H1 (cell line): ENCODE measurements at regions not wholly inside any gene's neighbourhood (a gene's known extent, or its start where the extent isn't known, plus 50 kb on each side); places are given as distances from the start of the nearest gene placed in this dataset.
A peak's percentile ranks its signal among the peaks of the same experiment; 100 is the strongest.

Experiments
- CTCF ChIA-PET: fragments of 300-600 bp; sonication (Branson Sonifier 250); formaldehyde crosslinking; loops from one replicate; lab custom pipeline; 2021; ENCODE audit not compliant: partially characterized antibody; lab: Charles Lee
- POLR2A ChIA-PET: fragments of 300-600 bp; sonication (Branson Sonifier 250); formaldehyde crosslinking; loops from one replicate; lab custom pipeline; 2021; ENCODE audit warnings: inconsistent platforms; ENCODE audit not compliant: partially characterized antibody; lab: Charles Lee
- DNase-seq, 2 experiments: peaks; one replicate each; pipeline versions ENCODE4 v3.0.0 to v3.0.0-alpha.2; 2010 to 2022; ENCODE audit warnings: low spot score in 2 of 2, low read depth in 1 of 2, mixed read lengths in 1 of 2
- FAIRE-seq: peaks from 2 replicates; lab custom pipeline; 2011; peaks lifted over from hg19 to GRCh38; lab: Jason Lieb, UNC
- H2AFZ ChIP-seq: 2 replicates; pipeline ENCODE4 v1.8.1; 2012; ENCODE audit warnings: low read length, inconsistent platforms
- H2AK5ac ChIP-seq: 2 replicates; pipeline ENCODE4 v1.6.1; 2013; ENCODE audit warnings: low read depth, low read length
- H2BK120ac ChIP-seq: replicated peaks from 2 replicates; pipeline ENCODE3; 2013; ENCODE audit warnings: low read depth, low read length, inconsistent platforms
- H2BK12ac ChIP-seq: 2 replicates; pipeline ENCODE4 v1.6.1; 2013; ENCODE audit warnings: low read depth, low read length
- H2BK15ac ChIP-seq: 2 replicates; pipeline ENCODE4 v1.6.1; 2013; ENCODE audit warnings: low read length
- H2BK20ac ChIP-seq: 2 replicates; pipeline ENCODE4 v1.6.1; 2013; ENCODE audit warnings: low read length
- H2BK5ac ChIP-seq: 2 replicates; pipeline ENCODE4 v1.6.1; 2013; ENCODE audit warnings: low read depth, low read length
- H3K14ac ChIP-seq: 2 replicates; pipeline ENCODE4 v1.6.1; 2013; ENCODE audit warnings: inconsistent platforms; ENCODE audit not compliant: insufficient read length
- H3K18ac ChIP-seq: 2 replicates; pipeline ENCODE4 v1.6.1; 2013; ENCODE audit warnings: low read length; ENCODE audit errors: extremely low read depth
- H3K23ac ChIP-seq: 2 replicates; pipeline ENCODE4 v1.6.1; 2013; ENCODE audit warnings: inconsistent platforms; ENCODE audit not compliant: insufficient read length
- H3K23me2 ChIP-seq: 2 replicates; pipeline ENCODE4 v1.6.1; 2013; ENCODE audit warnings: low read depth, low read length
- H3K27ac ChIP-seq: 2 replicates; pipeline ENCODE4 v1.6.1; 2011; ENCODE audit warnings: low read depth, low read length, inconsistent platforms
- H3K27me3 ChIP-seq, 4 experiments: replicated peaks in 1 of 4; 1 replicate in 1 of 4; 2 replicates in 3 of 4; pipeline versions ENCODE4 v1.6.1 to v1.8.1; 2011 to 2013; ENCODE audit warnings: low read length in 3 of 4, mild to moderate bottlenecking in 3 of 4, inconsistent platforms in 2 of 4, mixed read lengths in 2 of 4, moderate library complexity in 1 of 4; ENCODE audit not compliant: control insufficient read depth in 3 of 4, insufficient read depth in 3 of 4; ENCODE audit errors: extremely low read depth in 1 of 4
- H3K36me3 ChIP-seq, 4 experiments: 2 replicates each; pipeline versions ENCODE4 v1.6.1 to v1.8.1; 2011 to 2013; ENCODE audit warnings: mild to moderate bottlenecking in 4 of 4, low read length in 3 of 4, moderate library complexity in 2 of 4, control low read depth in 1 of 4, inconsistent platforms in 1 of 4; ENCODE audit not compliant: insufficient read depth in 4 of 4, control insufficient read depth in 2 of 4
- H3K4ac ChIP-seq: replicated peaks from 2 replicates; pipeline ENCODE3; 2013; ENCODE audit warnings: low read length, low read depth, mixed read lengths, inconsistent platforms; ENCODE audit not compliant: insufficient read length
- H3K4me1 ChIP-seq, 4 experiments: replicated peaks in 1 of 4; 1 replicate in 1 of 4; 2 replicates in 3 of 4; pipeline versions ENCODE4 v1.6.1 to v1.8.1; 2011 to 2013; ENCODE audit warnings: low read length in 3 of 4, inconsistent platforms in 2 of 4, mixed read lengths in 1 of 4; ENCODE audit not compliant: insufficient read depth in 4 of 4, control insufficient read depth in 3 of 4
- H3K4me2 ChIP-seq, 2 experiments: 2 replicates each; pipeline versions ENCODE4 v1.6.1 to v1.8.1; 2011 to 2013; ENCODE audit warnings: low read depth in 2 of 2, low read length in 2 of 2, control low read depth in 1 of 2, inconsistent platforms in 1 of 2, mild to moderate bottlenecking in 1 of 2; ENCODE audit not compliant: insufficient read depth in 1 of 2
- H3K4me3 ChIP-seq, 4 experiments: fragments of 200-600, 300-600 bp in 1 of 4; sonication (generic), shearing (Covaris generic), sonication (Bioruptor Twin) in 1 of 4; 2 replicates each; pipeline versions ENCODE4 v1.5.1 to v1.8.1; 2011 to 2016; ENCODE audit warnings: low read length in 4 of 4, low read depth in 3 of 4, control low read depth in 2 of 4, inconsistent platforms in 2 of 4, mild to moderate bottlenecking in 2 of 4, mixed read lengths in 1 of 4, moderate library complexity in 1 of 4; ENCODE audit not compliant: insufficient read depth in 2 of 4; ENCODE audit errors: extremely low read depth in 1 of 4
- H3K56ac ChIP-seq: replicated peaks from 2 replicates; pipeline ENCODE3; 2013; ENCODE audit warnings: low read depth, mild to moderate bottlenecking, mixed read lengths, low read length, inconsistent platforms; ENCODE audit not compliant: insufficient read length
- H3K79me1 ChIP-seq: 2 replicates; pipeline ENCODE4 v1.6.1; 2013; ENCODE audit warnings: low read depth, low read length, control low read depth
- H3K79me2 ChIP-seq, 2 experiments: 2 replicates each; pipeline versions ENCODE4 v1.6.1 to v1.8.1; 2012 to 2013; ENCODE audit warnings: low read length in 2 of 2, mild to moderate bottlenecking in 2 of 2, inconsistent platforms in 1 of 2; ENCODE audit not compliant: insufficient read depth in 2 of 2, control insufficient read depth in 1 of 2
- H3K9ac ChIP-seq, 4 experiments: replicated peaks in 1 of 4; 1 replicate in 1 of 4; 2 replicates in 3 of 4; pipeline versions ENCODE4 v1.6.1 to v1.8.1; 2011 to 2013; ENCODE audit warnings: low read depth in 3 of 4, low read length in 3 of 4, control low read depth in 2 of 4, mild to moderate bottlenecking in 2 of 4, moderate library complexity in 2 of 4, inconsistent platforms in 1 of 4; ENCODE audit errors: extremely low read depth in 1 of 4
- H3K9me3 ChIP-seq, 2 experiments: 2 replicates each; pipeline versions ENCODE4 v1.6.1 to v1.8.1; 2012 to 2013; ENCODE audit warnings: mild to moderate bottlenecking in 2 of 2, moderate library complexity in 2 of 2, control low read depth in 1 of 2, inconsistent platforms in 1 of 2, low read depth in 1 of 2, low read length in 1 of 2, mixed read lengths in 1 of 2; ENCODE audit not compliant: insufficient read depth in 2 of 2
- H4K20me1 ChIP-seq, 2 experiments: replicated peaks in 1 of 2; 2 replicates each; pipeline versions ENCODE3 to v1.8.1; 2011 to 2013; ENCODE audit warnings: inconsistent platforms in 2 of 2, low read length in 2 of 2, mild to moderate bottlenecking in 1 of 2; ENCODE audit not compliant: insufficient read depth in 2 of 2, control insufficient read depth in 1 of 2
- H4K5ac ChIP-seq: 2 replicates; pipeline ENCODE4 v1.6.1; 2013; ENCODE audit warnings: low read length, low read depth, mixed read lengths, inconsistent platforms; ENCODE audit not compliant: insufficient read length
- H4K8ac ChIP-seq: 2 replicates; pipeline ENCODE4 v1.8.0; 2013; ENCODE audit warnings: mild to moderate bottlenecking, moderate library complexity, low read length, inconsistent platforms; ENCODE audit not compliant: insufficient read depth; ENCODE audit errors: extremely low read depth
- H4K91ac ChIP-seq: replicated peaks from 2 replicates; pipeline ENCODE3; 2013; ENCODE audit warnings: low read length, mixed read lengths, inconsistent platforms; ENCODE audit not compliant: insufficient read length
- ASH2L ChIP-seq: fragments of 200-600, 300-600 bp; sonication (generic); IDR thresholded peaks from one replicate; pipeline ENCODE4 v1.7.1; 2017; ENCODE audit warnings: low read length
- HDAC6 ChIP-seq: IDR thresholded peaks from one replicate; pipeline ENCODE4 v1.7.1; 2012; ENCODE audit warnings: low read depth, mild to moderate bottlenecking, inconsistent platforms, low read length, moderate library complexity
- WGBS, 2 experiments: shearing (Covaris generic) in 1 of 2; methylation state at CpG; one replicate each; pipeline versions ENCODE4 v1.1.6 to v1.1.7; 2013 to 2015; ENCODE audit warnings: low lambda C conversion rate in 2 of 2, mixed read lengths in 2 of 2, inconsistent platforms in 1 of 2, low coverage in 1 of 2, missing lambda C conversion rate in 1 of 2; ENCODE audit not compliant: insufficient replicate concordance in 2 of 2, insufficient coverage in 1 of 2, insufficient read length in 1 of 2; ENCODE audit errors: extremely low coverage in 1 of 2, missing lambda C conversion rate in 1 of 2; 5-methylcytosine and 5-hydroxymethylcytosine counted together

DNA sequence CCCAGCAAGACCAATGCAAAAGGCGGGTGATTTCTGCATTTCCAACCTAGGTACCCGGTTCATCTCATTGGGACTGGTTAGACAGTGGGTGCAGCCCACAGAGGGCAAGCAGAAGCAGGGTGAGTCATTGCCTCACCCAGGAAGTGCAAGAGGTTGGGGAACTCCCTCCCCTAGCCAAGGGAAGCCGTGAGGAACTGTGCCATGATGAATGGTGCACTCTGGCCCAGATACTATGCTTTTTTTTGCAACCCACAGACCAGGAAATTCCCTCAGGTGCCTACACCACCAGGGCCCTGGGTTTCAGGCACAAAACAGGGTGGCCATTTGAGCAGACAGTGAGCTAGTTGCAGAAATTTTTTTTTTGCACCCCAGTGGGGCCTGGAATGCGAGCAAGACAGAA lies 662.6 kb upstream of the ACVR2A start:
- Histone ChIP-seq H3K23ac (no peak overlapping the region), H3K79me2 (no peaks in the 10 kb centered on the region), H4K5ac (no peak overlapping the region), H3K9me3 (no peaks in the 10 kb centered on the region), H3K27ac (no peak overlapping the region), H3K36me3 (no peaks in the 10 kb centered on the region), H2AK5ac (no peak overlapping the region), H4K20me1 (no peaks in the 10 kb centered on the region), H3K23me2 (no peaks in the 10 kb centered on the region), H2BK120ac (no peak overlapping the region), H3K4me1 (no peaks in the 10 kb centered on the region), H2BK20ac (no peak overlapping the region), H3K4ac (no peak overlapping the region), H3K14ac (no peak overlapping the region), H4K8ac (peak overlapping the region; percentile 25; the same call in 1 of the 2 replicates), H3K18ac (no peak overlapping the region), H3K56ac (no peak overlapping the region), H4K91ac (no peak overlapping the region), H3K4me3 (no peak overlapping the region), H3K4me2 (no peak overlapping the region), H3K79me1 (no peaks in the 10 kb centered on the region), H2BK15ac (no peak overlapping the region), H2BK12ac (no peak overlapping the region), H2AFZ (peak overlapping the region; percentile 82; the same call in 1 of the 2 replicates), H3K27me3 (no peaks in the 10 kb centered on the region), H3K9ac (no peak overlapping the region), H2BK5ac (no peak overlapping the region)
- no peak for TF ChIP-seq HDAC6
- no peak for TF ChIP-seq ASH2L
- ChIA-PET CTCF (interaction anchor here (1.1 to 1.3 kb wide), 2 partner anchors 12 to 25 kb away, joined by 3 to 4 read pairs; no protein-coding TSS in a partner anchor), POLR2A (no interaction called here)
- no peak for DNase-seq
- no peak for FAIRE-seq
- 88% methylated on average over 4 of the region's 4 CpGs; no CpG with 5 or more reads in 1 of the 2 experiments for WGBS, 2 experiments
